B cell (primary cell): ENCODE measurements at regions not wholly inside any gene's neighbourhood (a gene's known extent, or its start where the extent isn't known, plus 50 kb on each side); places are given as distances from the start of the nearest gene placed in this dataset.

ENCODE experiments used
- ATAC-seq: fragments of 200-7000 bp; cut with Tn5 transposase; one replicate; pipeline ENCODE4 v1.10.0; 2021; ENCODE audit warnings: low read depth, mild to moderate bottlenecking, moderate number of reproducible peaks, moderate library complexity
- CTCF ChIA-PET: fragments of 350-600 bp; sonication (Branson Sonifier 250); formaldehyde crosslinking; loops from one replicate; lab custom pipeline; 2021; ENCODE audit warnings: antibody characterized with exemption, inconsistent platforms; lab: Charles Lee
- POLR2A ChIA-PET: fragments of 350-600 bp; sonication (Branson Sonifier 250); formaldehyde crosslinking; loops from one replicate; lab custom pipeline; 2021; ENCODE audit warnings: antibody characterized with exemption; lab: Charles Lee
- DNase-seq: peaks from one replicate; pipeline ENCODE4 v3.0.0; 2013
- H2AFZ ChIP-seq: 2 replicates; pipeline ENCODE4 v1.6.1; 2012; ENCODE audit warnings: mild to moderate bottlenecking, low read depth, low read length; ENCODE audit not compliant: insufficient read depth, poor library complexity, severe bottlenecking
- H3K27ac ChIP-seq, 2 donors: 1 replicate in 1 of 2; 2 replicates in 1 of 2; pipeline ENCODE4 v1.5.1; 2012 to 2013; ENCODE audit warnings: low read length in 2 of 2, mild to moderate bottlenecking in 2 of 2, moderate library complexity in 1 of 2
- H3K27me3 ChIP-seq, 4 experiments: fragments of 200-600 bp in 1 of 4; sonication (generic) in 1 of 4; replicated peaks in 1 of 4; 1 replicate in 2 of 4; 2 replicates in 2 of 4; pipeline versions ENCODE4 v1.6.1 to v1.7.0; 2013 to 2016; ENCODE audit warnings: low read length in 3 of 4, mild to moderate bottlenecking in 2 of 4, mixed read lengths in 1 of 4, moderate library complexity in 1 of 4; ENCODE audit not compliant: insufficient read depth in 4 of 4, control insufficient read depth in 3 of 4; ENCODE audit errors: control extremely low read depth in 1 of 4
- H3K36me3 ChIP-seq, 2 experiments: replicated peaks in 1 of 2; 1 replicate in 1 of 2; 2 replicates in 1 of 2; pipeline versions ENCODE4 v1.6.1 to v1.7.1; 2013; ENCODE audit warnings: low read length in 1 of 2; ENCODE audit not compliant: insufficient read depth in 2 of 2, control insufficient read depth in 1 of 2; ENCODE audit errors: control extremely low read depth in 1 of 2, extremely low read depth in 1 of 2
- H3K4me1 ChIP-seq, 2 donors: fragments of 200-600 bp in 1 of 2; sonication (generic) in 1 of 2; 1 replicate in 1 of 2; 2 replicates in 1 of 2; pipeline versions ENCODE4 v1.5.1 to v1.6.1; 2013 to 2017; ENCODE audit warnings: low read length in 2 of 2; ENCODE audit not compliant: control insufficient read depth in 2 of 2, insufficient read depth in 2 of 2
- H3K4me2 ChIP-seq: replicated peaks from 2 replicates; pipeline ENCODE3; 2012; ENCODE audit warnings: mild to moderate bottlenecking, low read depth, low read length; ENCODE audit not compliant: poor library complexity, severe bottlenecking
- H3K4me3 ChIP-seq, 5 experiments: fragments of 200-600 bp in 1 of 5; sonication (generic) in 1 of 5; 1 replicate in 3 of 5; 2 replicates in 2 of 5; pipeline versions ENCODE4 v1.5.1 to v1.7.0; 2011 to 2016; ENCODE audit warnings: low read length in 4 of 5, mild to moderate bottlenecking in 4 of 5, low read depth in 2 of 5, control low read depth in 1 of 5, moderate library complexity in 1 of 5; ENCODE audit not compliant: insufficient read depth in 1 of 5; ENCODE audit errors: control extremely low read depth in 1 of 5, extremely low read depth in 1 of 5
- H3K79me2 ChIP-seq: fragments of 200-600 bp; sonication (generic); one replicate; pipeline ENCODE4 v1.6.0; 2016; ENCODE audit warnings: low read length; ENCODE audit not compliant: control insufficient read depth, insufficient read depth
- H3K9ac ChIP-seq: fragments of 200-600 bp; sonication (generic); 2 replicates; pipeline ENCODE4 v1.6.1; 2017; ENCODE audit warnings: mild to moderate bottlenecking, low read length, moderate library complexity
- H3K9me3 ChIP-seq, 3 donors: one replicate each; pipeline versions ENCODE4 v1.6.1 to v1.7.1; 2013; ENCODE audit warnings: low read length in 2 of 3; ENCODE audit not compliant: control insufficient read depth in 2 of 3, insufficient read depth in 1 of 3; ENCODE audit errors: control extremely low read depth in 1 of 3
- H4K20me1 ChIP-seq: 2 replicates; pipeline ENCODE4 v1.6.0; 2012; ENCODE audit warnings: mild to moderate bottlenecking, low read length; ENCODE audit not compliant: insufficient read depth, control insufficient read depth, poor library complexity, severe bottlenecking
- H3K27ac Mint-ChIP-seq: one replicate; pipeline ENCODE4 v1.8.0; 2021; ENCODE audit warnings: mixed read lengths
- H3K27me3 Mint-ChIP-seq: one replicate; pipeline ENCODE4 v1.8.0; 2021; ENCODE audit warnings: mixed read lengths
- H3K4me1 Mint-ChIP-seq: one replicate; pipeline ENCODE4 v1.8.0; 2021; ENCODE audit warnings: mixed read lengths
- H3K4me3 Mint-ChIP-seq: one replicate; pipeline ENCODE4 v1.8.0; 2021; ENCODE audit warnings: mixed read lengths
- H3K9me3 Mint-ChIP-seq: one replicate; pipeline ENCODE4 v1.8.0; 2022; ENCODE audit warnings: mixed read lengths; ENCODE audit not compliant: insufficient read depth
- EZH2 ChIP-seq: IDR thresholded peaks from 2 replicates; pipeline ENCODE4 v1.6.1; 2012; ENCODE audit warnings: borderline replicate concordance, low read depth, mild to moderate bottlenecking, moderate library complexity, low read length; ENCODE audit not compliant: insufficient read depth, poor library complexity, severe bottlenecking
- WGBS: methylation state at CpG from one replicate; pipeline ENCODE4 v1.1.5; 2013; ENCODE audit warnings: missing lambda C conversion rate; ENCODE audit not compliant: insufficient coverage; 5-methylcytosine and 5-hydroxymethylcytosine counted together
- intact Hi-C: fragments of 100-400 bp; cut with micrococcal nuclease; formaldehyde crosslinking; loops from one replicate; pipeline ENCODE4 v1.10.0; 2022
- TF ChIP-seq, protein P1 (sequence below): fragments of 200-600 bp; IDR thresholded peaks from one replicate; pipeline ENCODE4 v1.8.0; 2022; ENCODE audit warnings: antibody characterized with exemption, mild to moderate bottlenecking

DNA sequence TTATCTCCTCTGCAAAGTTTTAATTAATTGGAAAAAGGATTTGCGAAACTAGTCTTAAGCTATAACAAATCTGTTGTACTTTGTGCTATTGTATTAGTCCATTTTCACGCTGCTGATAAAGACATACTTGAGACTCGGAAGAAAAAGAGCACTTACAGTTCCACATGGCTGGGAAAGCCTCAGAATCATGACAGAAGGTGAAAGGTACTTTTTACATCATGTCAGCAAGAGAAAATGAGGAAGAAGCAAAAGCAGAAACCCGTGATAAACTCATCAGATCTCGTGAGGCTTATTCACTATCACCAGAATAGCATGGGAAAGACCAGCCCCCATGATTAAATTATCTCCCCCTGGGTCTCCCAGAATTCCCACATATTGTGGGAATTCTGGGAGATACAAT, 118.1 kb upstream of the PRKD1 start:
- Histone ChIP-seq H4K20me1 (no peaks in the 10 kb centered on the region), H3K36me3 (no peaks in the 10 kb centered on the region), H3K4me3 (no peak overlapping the region), H3K27ac (no peak overlapping the region), H3K27me3 (no peaks in the 10 kb centered on the region), H3K79me2 (no peaks in the 10 kb centered on the region), H3K4me2 (no peak overlapping the region), H3K4me1 (no peaks in the 10 kb centered on the region), H2AFZ (no peak overlapping the region), H3K9me3 (peaks cover 0 to 3% (median 0%) of the 10 kb centered on the region in 3 donors), H3K9ac (no peak overlapping the region)
- Mint-ChIP-seq H3K27ac (no peak overlapping the region), H3K4me3 (no peak overlapping the region), H3K27me3 (no peaks in the 10 kb centered on the region), H3K9me3 (no peaks in the 10 kb centered on the region), H3K4me1 (no peaks in the 10 kb centered on the region)
- ATAC-seq (no peak), DNase-seq (no peak)
- 74% methylated on average over 3 of the region's 5 CpGs for WGBS
- POLR2A ChIA-PET, result no interaction called here
- intact Hi-C loops, result no loop called here
- CTCF ChIA-PET, result no interaction called here
- TF ChIP-seq, protein P1, sequence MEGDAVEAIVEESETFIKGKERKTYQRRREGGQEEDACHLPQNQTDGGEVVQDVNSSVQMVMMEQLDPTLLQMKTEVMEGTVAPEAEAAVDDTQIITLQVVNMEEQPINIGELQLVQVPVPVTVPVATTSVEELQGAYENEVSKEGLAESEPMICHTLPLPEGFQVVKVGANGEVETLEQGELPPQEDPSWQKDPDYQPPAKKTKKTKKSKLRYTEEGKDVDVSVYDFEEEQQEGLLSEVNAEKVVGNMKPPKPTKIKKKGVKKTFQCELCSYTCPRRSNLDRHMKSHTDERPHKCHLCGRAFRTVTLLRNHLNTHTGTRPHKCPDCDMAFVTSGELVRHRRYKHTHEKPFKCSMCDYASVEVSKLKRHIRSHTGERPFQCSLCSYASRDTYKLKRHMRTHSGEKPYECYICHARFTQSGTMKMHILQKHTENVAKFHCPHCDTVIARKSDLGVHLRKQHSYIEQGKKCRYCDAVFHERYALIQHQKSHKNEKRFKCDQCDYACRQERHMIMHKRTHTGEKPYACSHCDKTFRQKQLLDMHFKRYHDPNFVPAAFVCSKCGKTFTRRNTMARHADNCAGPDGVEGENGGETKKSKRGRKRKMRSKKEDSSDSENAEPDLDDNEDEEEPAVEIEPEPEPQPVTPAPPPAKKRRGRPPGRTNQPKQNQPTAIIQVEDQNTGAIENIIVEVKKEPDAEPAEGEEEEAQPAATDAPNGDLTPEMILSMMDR, result no peak
- TF ChIP-seq EZH2, result no peak

DNA sequence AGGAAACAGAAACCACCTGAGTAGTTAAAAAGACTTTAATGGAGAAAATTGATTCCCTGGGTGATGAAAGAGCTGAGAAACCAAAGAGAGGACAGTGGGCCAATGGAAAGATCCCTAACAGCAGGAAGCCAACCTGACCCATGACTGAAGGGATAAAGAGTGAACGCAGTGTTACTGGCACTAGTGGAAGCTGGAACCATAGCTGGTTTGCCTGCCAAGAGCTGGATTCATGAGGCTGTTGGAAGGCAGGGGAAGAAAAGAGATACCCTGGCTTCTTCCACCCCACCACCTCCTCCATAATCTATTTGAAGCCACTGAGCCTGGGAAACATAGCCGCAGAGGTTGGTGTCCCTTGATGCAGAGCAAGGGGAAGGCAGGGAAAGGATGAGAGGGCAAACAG, 125.5 kb upstream of the PRKD1 start:
- no peak overlapping the region for H3K9ac ChIP-seq
- ChIA-PET POLR2A (no interaction called here), CTCF (no interaction called here)
- no peaks in the 10 kb centered on the region for H3K36me3 ChIP-seq
- H3K27me3 Mint-ChIP-seq, result no peaks in the 10 kb centered on the region
- H3K4me3 ChIP-seq, result no peak overlapping the region
- DNase-seq (no peak), ATAC-seq (no peak)
- no peak overlapping the region for H3K27ac Mint-ChIP-seq
- H3K4me1 Mint-ChIP-seq, result no peaks in the 10 kb centered on the region
- TF ChIP-seq, protein P1, result no peak
- TF ChIP-seq EZH2, result no peak
- H3K9me3 Mint-ChIP-seq, result no peaks in the 10 kb centered on the region
- 80% methylated on average over 1 of the region's 2 CpGs for WGBS
- H3K4me1 ChIP-seq, result no peaks in the 10 kb centered on the region
- H3K4me3 Mint-ChIP-seq, result no peak overlapping the region
- no peaks in the 10 kb centered on the region for H4K20me1 ChIP-seq
- H3K4me2 ChIP-seq, result no peak overlapping the region
- no peak overlapping the region for H2AFZ ChIP-seq
- H3K9me3 ChIP-seq, result peaks cover 0 to 3% (median 0%) of the 10 kb centered on the region in 3 donors
- intact Hi-C loops, result no loop called here
- H3K79me2 ChIP-seq, result no peaks in the 10 kb centered on the region
- H3K27ac ChIP-seq, result no peak overlapping the region
- no peaks in the 10 kb centered on the region for H3K27me3 ChIP-seq
